ENCODE measurements at regions not wholly inside any gene's neighbourhood (a gene's known extent, or its start where the extent isn't known, plus 50 kb on each side); places are given as distances from the start of the nearest gene placed in this dataset.
"Not testable (repeated sequence)": the region's sequence is repeated elsewhere in the genome, so short reads cannot be mapped to it uniquely, and the experiment has no call there.

DNA sequence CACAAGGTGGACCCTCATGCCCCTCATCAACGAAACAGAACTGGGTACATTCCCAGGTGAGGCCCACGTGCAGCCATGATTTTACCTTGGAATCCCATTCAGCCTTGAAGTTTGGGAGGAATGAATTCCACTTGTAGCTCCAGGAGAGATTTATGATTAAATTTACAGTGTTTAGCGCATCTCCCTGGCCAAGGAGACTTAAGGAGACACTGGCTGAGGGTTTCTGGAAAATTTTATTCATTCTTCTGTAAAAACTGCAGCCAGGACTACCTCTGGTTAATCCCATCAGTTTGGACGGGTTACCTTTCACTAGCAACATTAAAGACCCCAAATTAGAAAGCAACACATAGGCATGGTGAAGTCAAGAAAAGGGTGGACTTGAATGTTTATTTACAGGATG lies 87.2 kb upstream of the SMURF2 start:
- no peak for DNase-seq
- WGBS, 2 donors: 91 to 93% methylated on average over 4 of the region's 4 CpGs
- Histone ChIP-seq H3K4me1 (no peaks in the 10 kb centered on the region), H3K4me3 (no peak overlapping the region), H3K27me3 (no peaks in the 10 kb centered on the region), H3K36me3 (peaks cover 31 to 60% (median 45%) of the 10 kb centered on the region in 4 donors), H3K9me3 (no peaks in the 10 kb centered on the region), H3K27ac (no peak overlapping the region)
- no peak for TF ChIP-seq POLR2AphosphoS5 (IDR thresholded peaks at IDR 0.05)
- no peak for TF ChIP-seq POLR2A (IDR thresholded peaks at IDR 0.05)
- TF ChIP-seq EP300 (IDR thresholded peaks at IDR 0.05): no peak
- no peak for TF ChIP-seq CTCF (IDR thresholded peaks at IDR 0.05)
- ATAC-seq (ENCODE audit: low FRiP score in 2 of 2): no peak

DNA sequence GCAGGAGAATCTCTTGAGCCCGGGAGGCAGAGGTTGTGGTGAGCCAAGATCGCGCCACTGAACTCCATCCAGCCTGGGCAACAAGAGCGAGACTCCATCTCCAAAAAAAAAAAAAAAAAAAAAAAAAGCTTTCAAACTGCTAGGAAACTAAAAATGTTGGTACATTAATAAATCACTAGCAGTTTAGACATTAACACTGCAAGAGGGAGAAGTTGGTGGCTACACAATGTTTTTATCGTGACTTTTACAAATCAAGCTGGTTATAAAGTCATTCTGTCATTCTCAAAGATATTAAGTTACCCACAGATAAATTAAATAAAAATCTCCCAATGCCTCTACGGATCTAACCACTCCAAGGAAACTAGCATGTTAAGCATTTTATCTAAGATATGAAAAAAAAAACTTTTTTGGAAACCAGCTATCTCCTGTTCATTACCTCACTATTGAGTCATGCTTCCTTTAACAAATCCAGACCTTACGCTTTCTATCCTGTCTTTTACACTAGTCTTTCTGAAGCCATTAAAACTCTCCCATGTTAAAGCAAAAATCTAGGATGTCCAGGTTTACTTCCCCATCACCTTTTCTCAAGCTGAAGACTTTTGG lies 85.9 kb upstream of the SMURF2 start:
- DNase-seq: no peak
- peak in 1 of 2 donors; percentile 84 for ATAC-seq (ENCODE audit: low FRiP score in 2 of 2)
- H3K27me3 ChIP-seq: no peaks in the 10 kb centered on the region
- whole genome bisulfite sequencing, 2 donors: 80 to 83% methylated on average over 7 of the region's 7 CpGs
- H3K36me3 ChIP-seq: peaks cover 20 to 47% (median 32%) of the 10 kb centered on the region in 4 donors
- H3K27ac ChIP-seq: no peak overlapping the region
- H3K4me3 ChIP-seq: no peak overlapping the region
- TF ChIP-seq POLR2A (IDR thresholded peaks at IDR 0.05) (no peak), CTCF (IDR thresholded peaks at IDR 0.05) (no peak), POLR2AphosphoS5 (IDR thresholded peaks at IDR 0.05) (no peak), EP300 (IDR thresholded peaks at IDR 0.05) (no peak)
- no peaks in the 10 kb centered on the region for H3K9me3 ChIP-seq
- H3K4me1 ChIP-seq: no peaks in the 10 kb centered on the region

DNA sequence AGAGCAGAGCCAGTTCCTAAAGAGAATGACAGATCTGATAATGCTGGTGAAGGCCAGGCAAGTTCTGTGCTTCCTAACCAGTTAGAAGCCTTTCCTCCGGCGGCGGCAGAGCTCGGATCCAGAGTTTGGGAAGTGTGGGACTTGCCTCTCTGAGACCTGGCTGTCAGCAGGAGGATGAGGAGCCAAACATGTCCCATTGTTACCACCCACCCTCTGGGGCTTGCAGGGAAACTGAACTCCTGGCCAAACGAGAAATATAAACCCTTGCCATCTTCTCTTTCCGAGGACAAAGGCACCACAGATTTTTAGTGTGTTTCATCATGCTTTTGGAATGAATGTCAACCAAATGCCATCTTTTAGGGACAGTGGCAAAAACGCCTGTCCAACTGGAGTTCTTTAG lies 80.2 kb upstream of the SMURF2 start:
- 79 to 88% methylated on average over 6 to 7 of the region's 7 CpGs for WGBS, 2 donors
- no peak for ATAC-seq (ENCODE audit: low FRiP score in 2 of 2)
- Histone ChIP-seq H3K27ac (peak overlapping the region; percentile 57 to 80 (median 69)), H3K4me3 (no peak overlapping the region), H3K9me3 (no peaks in the 10 kb centered on the region), H3K27me3 (no peaks in the 10 kb centered on the region), H3K4me1 (peaks cover 32 to 40% (median 34%) of the 10 kb centered on the region in 4 donors), H3K36me3 (no peaks in the 10 kb centered on the region)
- no peak for DNase-seq
- TF ChIP-seq POLR2A (IDR thresholded peaks at IDR 0.05) (no peak), CTCF (IDR thresholded peaks at IDR 0.05) (no peak), EP300 (IDR thresholded peaks at IDR 0.05) (no peak), POLR2AphosphoS5 (IDR thresholded peaks at IDR 0.05) (no peak)

DNA sequence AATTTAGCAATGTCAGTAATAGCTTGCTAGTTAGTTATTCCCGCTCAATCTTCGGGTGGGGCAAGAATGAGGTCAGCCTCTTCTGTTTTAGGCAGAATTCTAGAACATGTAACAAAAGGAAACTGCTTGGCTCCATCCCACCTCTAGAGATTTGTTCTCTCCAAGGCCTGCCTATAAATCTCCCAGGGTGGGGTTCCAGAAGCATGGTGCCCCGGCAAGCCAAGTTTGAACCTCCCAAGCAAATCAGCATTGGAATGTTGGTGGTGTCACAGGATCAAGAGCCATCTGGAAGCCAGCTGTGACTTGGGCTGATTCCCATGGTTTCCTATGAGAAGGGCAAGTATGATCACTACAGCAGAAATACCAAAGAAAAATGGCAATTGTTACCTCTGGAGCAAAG lies 79.8 kb upstream of the SMURF2 start:
- ATAC-seq (ENCODE audit: low FRiP score in 2 of 2) (peak; percentile 47 to 84), DNase-seq (peak in 1 of 2 donors; percentile 29)
- not testable (repeated sequence) for H3K9me3 ChIP-seq, H3K27me3 ChIP-seq, H3K36me3 ChIP-seq, H3K4me3 ChIP-seq
- peak overlapping the region; percentile 57 to 80 (median 69) for H3K27ac ChIP-seq
- 29 to 47% methylated on average over 3 of the region's 3 CpGs for WGBS, 2 donors
- H3K4me1 ChIP-seq: peaks cover 32 to 44% (median 34%) of the 10 kb centered on the region in 4 donors

DNA sequence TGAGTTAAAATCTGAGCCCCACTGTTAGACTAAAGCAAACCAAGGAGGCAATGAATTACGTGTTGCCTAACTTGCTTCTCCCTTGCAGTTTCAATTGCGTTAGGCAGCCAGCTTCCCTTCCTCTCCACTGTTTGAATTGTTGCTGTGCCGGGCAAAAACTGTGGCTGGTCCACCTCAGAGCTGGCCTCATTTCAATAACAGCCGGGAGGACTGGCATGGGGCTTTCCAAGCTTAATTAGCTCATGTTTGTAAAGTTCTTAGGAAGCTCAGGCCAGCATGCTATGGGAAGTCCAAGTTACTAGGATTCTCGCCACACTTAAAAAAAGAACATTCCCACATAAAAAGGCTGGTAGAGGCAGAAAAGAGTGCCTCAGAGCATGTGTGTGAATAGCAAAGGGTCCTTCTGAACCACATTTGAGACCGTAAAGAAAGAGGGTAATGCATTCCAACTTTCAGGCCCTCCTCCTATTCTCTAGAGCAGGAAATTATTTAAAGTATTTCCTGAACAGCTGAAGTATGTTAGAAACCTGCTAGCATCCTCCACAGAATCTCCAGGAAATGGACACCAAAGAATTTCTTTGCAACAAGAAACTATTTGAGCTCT lies 79.0 kb upstream of the SMURF2 start:
- Histone ChIP-seq H3K27ac (peak overlapping the region; percentile 52 to 80 (median 78)), H3K4me1 (peaks cover 32 to 49% (median 35%) of the 10 kb centered on the region in 4 donors), H3K36me3 (no peaks in the 10 kb centered on the region), H3K27me3 (no peaks in the 10 kb centered on the region), H3K9me3 (no peaks in the 10 kb centered on the region), H3K4me3 (no peak overlapping the region)
- 18 to 19% methylated on average over 6 of the region's 6 CpGs for WGBS, 2 donors
- DNase-seq: peak in 1 of 2 donors; percentile 75
- ATAC-seq (ENCODE audit: low FRiP score in 2 of 2): peak; percentile 50 to 62
- TF ChIP-seq POLR2A (IDR thresholded peaks at IDR 0.05) (no peak), POLR2AphosphoS5 (IDR thresholded peaks at IDR 0.05) (peak in 1 of 2 donors; percentile 28)

Measured in upper lobe of left lung (tissue), 6 donors.